Uterus (tissue), 2 donors: ENCODE measurements at regions not wholly inside any gene's neighbourhood (a gene's known extent, or its start where the extent isn't known, plus 50 kb on each side); places are given as distances from the start of the nearest gene placed in this dataset.

Experiments
- CTCF ChIP-seq, 4 experiments: fragments of 200-600 bp in 2 of 4; fragments of 450-650 bp in 2 of 4; sonication (generic) in 2 of 4; IDR thresholded peaks; one replicate each; pipeline ENCODE4 v1.5.1; 2016 to 2019; ENCODE audit warnings: antibody characterized with exemption in 4 of 4, mild to moderate bottlenecking in 2 of 4, moderate library complexity in 1 of 4
- POLR2A ChIP-seq, 2 donors: fragments of 450-650 bp; IDR thresholded peaks; one replicate each; pipeline ENCODE4 v1.6.1; 2016; ENCODE audit warnings: antibody characterized with exemption in 2 of 2, mild to moderate bottlenecking in 1 of 2, moderate library complexity in 1 of 2

- TF ChIP-seq CTCF (IDR thresholded peaks at IDR 0.05) (no peak), POLR2A (IDR thresholded peaks at IDR 0.05) (no peak)
Measured at GRCh38 chr10:121065330-121065729, 214.2 kb downstream of the WDR11 start.
